ENCODE measurements at regions not wholly inside any gene's neighbourhood (a gene's known extent, or its start where the extent isn't known, plus 50 kb on each side); places are given as distances from the start of the nearest gene placed in this dataset.
"Not testable (repeated sequence)": the region's sequence is repeated elsewhere in the genome, so short reads cannot be mapped to it uniquely, and the experiment has no call there.

DNA sequence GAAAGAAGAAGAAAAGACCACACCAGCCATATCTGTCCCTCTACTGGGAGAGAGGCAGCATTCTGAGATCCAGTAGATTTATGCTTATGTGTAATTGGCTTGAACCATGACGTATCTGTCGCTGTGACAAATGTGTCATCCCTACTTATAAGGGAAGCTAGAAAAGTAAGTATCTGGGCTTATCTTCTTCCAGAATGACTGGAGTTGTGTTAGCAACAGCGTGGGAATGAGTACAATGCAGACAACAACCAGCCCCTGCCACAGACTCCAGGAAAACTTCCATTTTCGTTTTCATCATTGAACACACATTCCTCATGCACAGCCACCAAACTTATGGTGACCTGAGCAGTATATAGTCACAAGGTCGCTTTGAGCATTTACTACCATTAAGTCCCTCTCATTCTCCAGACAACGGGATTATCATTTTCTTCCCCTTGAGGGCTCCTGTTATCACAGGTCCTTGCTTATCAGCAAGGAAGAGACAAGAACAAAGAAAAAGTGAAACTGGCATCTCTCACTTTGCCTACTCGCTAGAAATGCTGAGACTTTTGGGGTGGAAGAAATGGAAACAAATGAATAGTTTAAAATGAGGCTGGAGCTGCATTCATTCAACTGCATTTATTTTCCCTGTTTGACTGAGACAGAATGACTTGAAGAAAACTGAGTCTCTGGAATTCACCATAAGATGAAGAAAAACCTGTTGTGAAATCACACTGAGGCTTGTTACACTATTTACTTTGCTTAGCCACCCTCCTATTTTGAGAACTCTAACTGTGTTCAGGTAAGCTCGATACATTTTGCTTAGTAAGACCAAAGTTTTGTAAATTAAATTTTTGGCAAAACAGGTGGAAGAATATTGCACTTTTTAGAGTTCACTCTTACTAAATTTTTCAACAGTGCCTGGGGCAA is 149.3 kb upstream of the FOXQ1 start:
- DNase-seq (ENCODE audit: low read depth in 2 of 3, low spot score in 2 of 3): no peak

DNA sequence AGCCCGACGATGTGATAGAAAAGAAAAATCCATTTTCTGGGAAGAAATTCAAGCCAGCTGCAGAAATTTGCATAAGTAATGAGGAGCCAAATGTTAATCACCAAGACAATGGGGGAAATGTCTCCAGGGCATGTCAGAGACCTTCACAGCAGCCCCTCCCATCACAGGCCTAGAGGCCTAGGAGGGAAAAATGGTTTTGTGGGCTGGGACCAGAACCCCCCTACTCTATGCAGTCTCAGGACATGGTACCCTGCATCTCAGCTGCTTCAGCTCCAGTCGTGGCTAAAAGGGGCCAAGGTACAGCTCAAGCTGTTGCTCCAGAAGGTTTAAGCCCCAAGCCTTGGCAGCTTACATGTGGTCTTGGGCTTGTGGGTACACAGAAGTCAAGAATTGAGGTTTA is 155.5 kb upstream of the FOXQ1 start:
- not testable (repeated sequence) for DNase-seq (ENCODE audit: low read depth in 2 of 3, low spot score in 2 of 3)

GRCh38 chr6:1153696-1154245 is 158.1 kb upstream of the FOXQ1 start:
- DNase-seq (ENCODE audit: low read depth in 2 of 3, low spot score in 2 of 3): no peak

GRCh38 chr6:1146500-1146899 is 165.4 kb upstream of the FOXQ1 start:
- no peak for DNase-seq (ENCODE audit: low read depth in 2 of 3, low spot score in 2 of 3)

GRCh38 chr6:1145768-1146218 is 166.1 kb upstream of the FOXQ1 start:
- DNase-seq (ENCODE audit: low read depth in 2 of 3, low spot score in 2 of 3): no peak

- DNase-seq (ENCODE audit: low read depth in 2 of 3, low spot score in 2 of 3): no peak
These were observed 166.8 kb upstream of the FOXQ1 start for GRCh38 chr6:1144842-1145767.

- no peak for DNase-seq (ENCODE audit: low read depth in 2 of 3, low spot score in 2 of 3)
These were observed 168.2 kb upstream of the FOXQ1 start for GRCh38 chr6:1143655-1144054.

DNA sequence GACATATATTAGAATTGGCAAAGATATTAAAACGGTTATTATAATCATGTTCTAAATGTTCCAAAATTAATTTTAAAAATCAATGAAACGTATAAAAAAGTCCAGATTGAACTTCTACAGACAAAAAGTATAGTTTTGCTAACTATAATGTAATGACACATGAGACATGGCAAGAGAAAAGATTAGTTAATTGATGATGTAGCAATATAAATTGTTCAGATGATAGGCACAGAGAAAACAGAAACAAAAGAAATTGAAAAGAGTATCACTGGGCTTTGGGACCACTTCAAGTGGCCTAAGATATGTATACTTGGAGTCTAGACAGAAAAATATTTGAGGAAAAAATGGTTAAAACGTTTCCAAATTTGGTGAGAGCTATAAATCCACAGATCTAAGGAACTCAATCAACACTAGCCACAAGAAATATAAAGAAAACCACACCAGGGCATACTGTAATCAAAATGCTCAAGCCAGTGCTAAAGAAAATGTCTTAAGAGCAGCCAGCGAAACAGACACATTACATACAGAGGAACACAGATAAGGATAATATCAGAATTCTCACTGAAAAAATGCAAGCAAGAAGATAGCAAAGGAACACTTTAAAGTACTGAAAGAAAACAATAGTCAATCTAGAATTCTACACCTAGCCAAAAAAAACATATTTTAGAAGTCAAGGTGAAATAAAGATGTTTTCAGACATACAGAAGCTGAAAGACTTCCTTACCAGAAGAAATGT is 172.6 kb upstream of the FOXQ1 start:
- DNase-seq (ENCODE audit: low read depth in 2 of 3, low spot score in 2 of 3): no peak

DNA sequence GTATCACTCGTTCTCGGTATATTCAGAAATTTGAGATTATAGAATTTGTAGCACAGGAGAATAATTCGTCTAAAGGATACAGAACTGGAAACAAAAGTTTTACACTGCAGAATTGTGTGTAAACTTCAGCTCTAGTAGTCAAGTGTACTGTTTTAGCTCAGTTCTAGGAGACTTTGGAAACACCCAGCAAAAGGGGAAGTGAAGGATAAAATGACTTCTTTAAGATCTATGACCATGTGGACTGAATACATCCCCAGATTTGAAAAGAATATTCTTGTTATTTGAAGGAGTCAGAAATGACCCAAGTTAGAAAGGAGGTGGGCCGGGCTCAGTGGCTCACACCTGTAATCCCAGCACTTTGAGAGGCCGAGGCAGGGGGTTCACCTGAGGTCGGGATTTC is 174.0 kb upstream of the FOXQ1 start:
- DNase-seq (ENCODE audit: low read depth in 2 of 3, low spot score in 2 of 3): peak in 1 of 3 donors; percentile 4

DNA sequence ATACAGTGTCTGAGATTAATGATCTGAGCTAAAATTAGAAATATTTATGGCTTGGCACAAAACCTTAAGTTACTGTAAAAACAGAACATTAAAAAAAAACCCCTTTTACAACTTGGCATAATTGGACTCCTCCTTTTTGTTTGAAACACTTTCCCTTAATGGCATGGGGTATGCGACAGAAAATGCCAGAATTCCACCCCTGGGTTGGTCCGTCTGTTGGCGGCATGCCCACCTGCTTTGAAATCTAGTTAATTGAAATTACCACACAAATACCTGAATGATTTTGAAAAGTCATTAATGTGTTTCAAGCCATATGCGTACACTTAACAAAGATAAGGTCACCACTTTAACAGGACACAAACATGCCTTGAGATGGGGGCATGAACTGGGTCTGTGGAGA is 175.1 kb upstream of the FOXQ1 start:
- no peak for DNase-seq (ENCODE audit: low read depth in 2 of 3, low spot score in 2 of 3)

DNA sequence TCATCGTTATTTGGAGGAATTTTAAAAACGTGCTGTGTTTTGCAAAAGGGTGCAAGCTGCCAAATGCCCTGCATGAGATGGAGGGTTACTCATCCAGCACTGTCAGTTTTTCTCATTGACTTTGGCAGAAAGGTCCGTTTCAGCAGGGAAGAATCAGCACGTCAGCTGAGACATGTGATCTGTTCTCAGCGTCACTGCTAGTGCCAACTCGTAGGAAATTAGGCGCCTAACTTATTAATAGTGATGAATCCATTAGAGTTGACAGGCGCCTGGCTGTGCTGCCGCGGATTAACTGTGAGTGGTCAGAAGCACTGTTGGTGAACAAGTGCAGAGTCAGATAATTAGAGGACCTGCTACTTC is 175.5 kb upstream of the FOXQ1 start:
- no peak for DNase-seq (ENCODE audit: low read depth in 2 of 3, low spot score in 2 of 3)

GRCh38 chr6:1135726-1136414 is 176.0 kb upstream of the FOXQ1 start:
- no peak for DNase-seq (ENCODE audit: low read depth in 2 of 3, low spot score in 2 of 3)

GRCh38 chr6:1131285-1132079 is 180.4 kb upstream of the FOXQ1 start:
- no peak for DNase-seq (ENCODE audit: low read depth in 2 of 3, low spot score in 2 of 3)

DNA sequence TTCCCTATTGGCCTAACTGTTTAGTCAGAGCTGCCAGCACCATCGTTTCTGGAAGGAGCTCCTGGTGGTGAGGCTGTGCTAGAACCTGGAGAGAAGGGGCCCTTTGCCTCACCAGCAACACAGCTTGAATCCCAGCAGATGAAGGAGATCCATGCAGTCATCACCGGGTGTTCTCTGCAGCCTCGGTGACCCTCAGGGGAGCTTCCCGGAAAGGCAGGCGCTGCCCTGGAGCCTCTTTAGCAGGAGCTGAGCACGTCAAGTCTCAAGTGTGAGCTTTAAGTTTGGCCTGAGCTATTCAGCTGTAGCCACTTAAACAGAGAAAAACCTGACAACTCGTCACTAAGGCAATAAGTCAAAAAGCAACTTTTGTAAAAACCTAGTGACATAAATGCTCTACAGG is 181.2 kb upstream of the FOXQ1 start:
- DNase-seq (ENCODE audit: low read depth in 2 of 3, low spot score in 2 of 3): no peak

DNA sequence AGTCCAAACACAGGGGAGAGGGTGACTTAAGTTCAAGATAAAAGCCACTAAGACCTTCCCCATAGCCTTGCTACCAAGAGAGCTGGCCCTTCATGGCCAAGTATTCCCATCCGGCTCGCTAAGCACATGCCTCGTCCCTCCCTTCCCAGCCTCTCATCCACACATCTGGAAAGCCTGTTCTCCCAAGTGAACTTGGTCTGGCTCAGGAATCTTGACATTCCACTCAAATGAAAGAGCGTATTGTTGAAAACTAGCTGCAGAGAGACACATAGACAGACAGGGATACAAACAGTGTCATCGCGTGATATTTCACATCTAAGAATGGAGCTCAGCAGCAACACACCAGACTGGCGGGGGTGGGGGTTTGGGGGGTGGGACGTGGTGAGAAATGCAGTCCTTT is 182.8 kb upstream of the FOXQ1 start:
- DNase-seq (ENCODE audit: low read depth in 2 of 3, low spot score in 2 of 3): no peak

DNA sequence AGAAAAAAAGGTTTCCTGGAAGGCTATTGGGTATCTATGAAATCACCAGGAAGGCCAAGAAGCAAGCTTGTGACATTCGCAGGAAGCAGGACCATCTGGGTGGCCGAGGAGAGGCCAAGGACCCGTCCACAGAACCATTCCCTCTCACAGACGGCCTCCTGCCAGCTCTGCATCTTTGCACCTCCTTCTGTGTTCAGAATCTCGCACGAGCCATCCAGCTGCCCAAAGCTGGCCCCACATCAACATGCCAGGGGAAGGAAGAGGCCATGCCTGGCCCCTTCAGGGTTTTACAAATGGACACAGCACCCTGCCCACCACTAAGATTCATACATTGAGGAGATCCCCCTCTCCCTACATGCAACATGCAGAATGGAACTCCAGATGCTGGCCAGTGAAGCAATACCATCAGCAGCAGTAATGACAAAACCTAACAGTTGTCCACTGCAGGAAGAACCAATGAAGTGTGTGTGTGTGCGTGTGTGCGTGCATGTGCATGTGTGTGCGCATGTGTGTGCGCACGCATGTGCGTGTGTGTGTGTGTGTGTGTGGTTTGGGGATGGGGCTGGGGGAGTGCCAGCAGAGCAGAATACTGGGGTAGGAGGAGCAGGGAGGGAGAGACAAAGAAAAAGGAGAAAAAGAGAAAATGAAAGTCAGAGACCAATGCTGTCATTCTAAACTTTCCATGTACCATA is 184.2 kb upstream of the FOXQ1 start:
- no peak for DNase-seq (ENCODE audit: low read depth in 2 of 3, low spot score in 2 of 3)

- DNase-seq (ENCODE audit: low read depth in 2 of 3, low spot score in 2 of 3): no peak
These were observed 184.8 kb upstream of the FOXQ1 start for GRCh38 chr6:1127129-1127528.

DNA sequence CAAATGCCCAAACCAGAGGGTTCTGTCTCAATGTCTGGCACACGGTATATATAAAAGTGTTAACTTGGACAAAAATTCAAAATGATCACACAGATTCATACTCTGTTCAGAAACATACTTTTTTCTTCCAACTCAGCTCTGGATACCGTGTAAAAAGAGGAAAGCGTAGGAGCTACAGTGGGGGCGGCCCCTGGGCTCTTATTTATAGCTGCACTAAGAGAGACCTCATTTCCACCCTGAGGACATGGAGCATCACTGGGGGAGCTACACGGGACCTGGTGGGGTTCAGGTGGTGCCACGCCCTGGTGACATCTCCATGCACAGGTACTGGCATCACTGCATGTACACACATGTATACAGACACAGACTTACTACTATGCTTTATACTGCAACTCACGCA is 185.9 kb upstream of the FOXQ1 start:
- DNase-seq (ENCODE audit: low read depth in 2 of 3, low spot score in 2 of 3): no peak

- DNase-seq (ENCODE audit: low read depth in 2 of 3, low spot score in 2 of 3): no peak
These were observed 186.6 kb upstream of the FOXQ1 start for GRCh38 chr6:1125297-1125696.

All from hematopoietic multipotent progenitor cell (in vitro differentiated cells).